Body of pancreas (tissue), 4 donors: ENCODE measurements at regions not wholly inside any gene's neighbourhood (a gene's known extent, or its start where the extent isn't known, plus 50 kb on each side); places are given as distances from the start of the nearest gene placed in this dataset.

Experiments used
- ATAC-seq: fragments of 150-250 bp; one replicate; pipeline ENCODE4 v1.9.1; 2016
- DNase-seq, 4 donors: peaks; one replicate each; pipeline ENCODE4 v3.0.0-alpha.2; 2019
- H3K27ac ChIP-seq, 4 donors: fragments of 200-600 bp; sonication (generic); 1 replicate in 3 of 4; 2 replicates in 1 of 4; pipeline versions ENCODE4 v1.5.1 to v1.6.1; 2016 to 2019; ENCODE audit warnings: mild to moderate bottlenecking in 1 of 4, mixed read lengths in 1 of 4, moderate library complexity in 1 of 4
- H3K27me3 ChIP-seq, 2 donors: fragments of 200-600 bp; sonication (generic); one replicate each; pipeline ENCODE4 v1.6.0; 2016; ENCODE audit warnings: mild to moderate bottlenecking in 1 of 2
- H3K36me3 ChIP-seq, 2 donors: fragments of 200-600 bp; sonication (generic); replicated peaks in 1 of 2; 2 replicates each; pipeline ENCODE4 v1.5.1; 2016; ENCODE audit warnings: low read depth in 2 of 2; ENCODE audit not compliant: insufficient read depth in 1 of 2
- H3K4me1 ChIP-seq: fragments of 200-600 bp; sonication (generic); one replicate; pipeline ENCODE4 v1.6.0; 2016
- H3K4me3 ChIP-seq, 2 donors: fragments of 200-600 bp; sonication (generic); 1 replicate in 1 of 2; 2 replicates in 1 of 2; pipeline ENCODE4 v1.5.1; 2016 to 2019
- H3K9me3 ChIP-seq, 3 donors: fragments of 200-600 bp; sonication (generic); 1 replicate in 2 of 3; 2 replicates in 1 of 3; pipeline ENCODE4 v1.5.1; 2016
- POLR2A ChIP-seq, 3 donors: fragments of 450-650 bp; IDR thresholded peaks; one replicate each; pipeline ENCODE4 v1.6.1; 2016; ENCODE audit warnings: antibody characterized with exemption in 3 of 3, mild to moderate bottlenecking in 2 of 3
- WGBS, 2 donors: methylation state at CpG; one replicate each; pipeline ENCODE4 v1.1.5; 2017; 5-methylcytosine and 5-hydroxymethylcytosine counted together
- intact Hi-C: fragments of 100-400 bp; cut with DNase I; formaldehyde crosslinking; loops from one replicate; pipeline ENCODE4 v1.15.1; 2023
- TF ChIP-seq, protein P1 (sequence below), 7 experiments: fragments of 450-650 bp in 4 of 7; fragments of 200-600 bp in 3 of 7; sonication (generic) in 3 of 7; IDR thresholded peaks; one replicate each; pipeline ENCODE4 v1.5.1; 2016 to 2019; ENCODE audit warnings: antibody characterized with exemption in 7 of 7

DNA sequence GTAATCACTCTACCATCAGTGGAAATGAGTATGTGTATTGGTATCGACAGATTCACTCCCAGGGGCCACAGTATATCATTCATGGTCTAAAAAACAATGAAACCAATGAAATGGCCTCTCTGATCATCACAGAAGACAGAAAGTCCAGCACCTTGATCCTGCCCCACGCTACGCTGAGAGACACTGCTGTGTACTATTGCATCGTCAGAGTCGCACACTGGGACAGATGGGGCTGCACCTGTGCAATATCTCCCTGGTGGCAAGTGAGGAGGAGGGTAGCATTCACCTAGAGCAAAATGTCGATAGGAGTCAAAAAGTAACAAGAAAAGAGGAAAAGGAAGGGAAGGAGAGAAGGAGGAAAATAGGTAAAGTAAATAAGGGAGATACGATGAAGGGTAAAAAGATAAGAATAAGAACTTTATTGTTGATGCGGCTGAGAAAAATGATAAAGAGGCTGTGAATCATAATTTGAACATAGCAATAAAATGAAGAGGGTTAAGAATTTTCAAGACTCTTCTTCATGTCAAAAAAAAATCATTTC is 450.5 kb upstream of the OR4E1 start:
- DNase-seq (no peak), ATAC-seq (no peak)
- Histone ChIP-seq H3K4me3 (no peak overlapping the region), H3K27me3 (no peaks in the 10 kb centered on the region), H3K4me1 (no peaks in the 10 kb centered on the region), H3K36me3 (no peaks in the 10 kb centered on the region), H3K27ac (no peak overlapping the region), H3K9me3 (no peaks in the 10 kb centered on the region)
- WGBS, 2 donors, result 69 to 78% methylated on average over 8 of the region's 8 CpGs
- TF ChIP-seq, protein P1, sequence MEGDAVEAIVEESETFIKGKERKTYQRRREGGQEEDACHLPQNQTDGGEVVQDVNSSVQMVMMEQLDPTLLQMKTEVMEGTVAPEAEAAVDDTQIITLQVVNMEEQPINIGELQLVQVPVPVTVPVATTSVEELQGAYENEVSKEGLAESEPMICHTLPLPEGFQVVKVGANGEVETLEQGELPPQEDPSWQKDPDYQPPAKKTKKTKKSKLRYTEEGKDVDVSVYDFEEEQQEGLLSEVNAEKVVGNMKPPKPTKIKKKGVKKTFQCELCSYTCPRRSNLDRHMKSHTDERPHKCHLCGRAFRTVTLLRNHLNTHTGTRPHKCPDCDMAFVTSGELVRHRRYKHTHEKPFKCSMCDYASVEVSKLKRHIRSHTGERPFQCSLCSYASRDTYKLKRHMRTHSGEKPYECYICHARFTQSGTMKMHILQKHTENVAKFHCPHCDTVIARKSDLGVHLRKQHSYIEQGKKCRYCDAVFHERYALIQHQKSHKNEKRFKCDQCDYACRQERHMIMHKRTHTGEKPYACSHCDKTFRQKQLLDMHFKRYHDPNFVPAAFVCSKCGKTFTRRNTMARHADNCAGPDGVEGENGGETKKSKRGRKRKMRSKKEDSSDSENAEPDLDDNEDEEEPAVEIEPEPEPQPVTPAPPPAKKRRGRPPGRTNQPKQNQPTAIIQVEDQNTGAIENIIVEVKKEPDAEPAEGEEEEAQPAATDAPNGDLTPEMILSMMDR (IDR thresholded peaks at IDR 0.05), result no peak
- no peak for TF ChIP-seq POLR2A (IDR thresholded peaks at IDR 0.05)
- intact Hi-C loops, result no loop called here

DNA sequence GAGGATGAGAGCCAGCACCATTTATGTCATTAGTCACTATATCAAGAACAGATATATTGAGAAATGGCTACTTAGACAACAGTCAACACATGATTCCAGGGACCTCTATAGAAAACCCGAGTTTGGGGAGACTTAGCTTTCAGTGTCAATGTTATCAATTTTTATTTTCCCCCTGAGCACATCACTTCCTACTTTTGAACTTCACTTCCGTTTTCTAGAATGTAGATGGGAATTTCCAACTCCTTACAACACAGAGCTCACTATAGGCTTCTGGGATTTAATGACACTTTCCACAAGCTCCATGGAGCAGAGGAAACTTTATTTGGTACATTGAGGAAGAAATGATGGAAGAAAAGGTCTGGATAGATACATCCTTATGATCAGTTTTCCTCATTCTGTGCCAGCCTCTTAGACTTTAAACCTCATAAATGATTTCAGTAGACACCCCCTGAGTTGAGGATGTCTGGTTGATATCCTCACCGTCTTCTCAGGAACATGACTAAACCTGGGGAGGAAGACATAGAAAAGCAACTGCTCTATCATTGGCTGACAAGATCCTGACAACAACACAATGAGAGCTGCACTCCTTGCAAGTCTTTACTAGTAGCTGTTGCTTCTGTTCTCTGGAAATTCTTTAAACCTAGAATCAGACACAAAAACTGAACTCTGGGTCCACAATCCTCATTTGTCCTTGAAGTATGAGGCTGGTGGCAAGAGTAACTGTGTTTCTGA is 449.4 kb upstream of the OR4E1 start:
- H3K27me3 ChIP-seq, result no peaks in the 10 kb centered on the region
- DNase-seq, result no peak
- no peak overlapping the region for H3K4me3 ChIP-seq
- intact Hi-C loops, result no loop called here
- no peak for TF ChIP-seq POLR2A (IDR thresholded peaks at IDR 0.05)
- TF ChIP-seq, protein P1 (IDR thresholded peaks at IDR 0.05), result no peak
- 47 to 54% methylated on average over 3 of the region's 3 CpGs for WGBS, 2 donors
- H3K9me3 ChIP-seq, result no peaks in the 10 kb centered on the region
- no peaks in the 10 kb centered on the region for H3K36me3 ChIP-seq
- no peak for ATAC-seq
- H3K27ac ChIP-seq, result no peak overlapping the region
- no peaks in the 10 kb centered on the region for H3K4me1 ChIP-seq

DNA sequence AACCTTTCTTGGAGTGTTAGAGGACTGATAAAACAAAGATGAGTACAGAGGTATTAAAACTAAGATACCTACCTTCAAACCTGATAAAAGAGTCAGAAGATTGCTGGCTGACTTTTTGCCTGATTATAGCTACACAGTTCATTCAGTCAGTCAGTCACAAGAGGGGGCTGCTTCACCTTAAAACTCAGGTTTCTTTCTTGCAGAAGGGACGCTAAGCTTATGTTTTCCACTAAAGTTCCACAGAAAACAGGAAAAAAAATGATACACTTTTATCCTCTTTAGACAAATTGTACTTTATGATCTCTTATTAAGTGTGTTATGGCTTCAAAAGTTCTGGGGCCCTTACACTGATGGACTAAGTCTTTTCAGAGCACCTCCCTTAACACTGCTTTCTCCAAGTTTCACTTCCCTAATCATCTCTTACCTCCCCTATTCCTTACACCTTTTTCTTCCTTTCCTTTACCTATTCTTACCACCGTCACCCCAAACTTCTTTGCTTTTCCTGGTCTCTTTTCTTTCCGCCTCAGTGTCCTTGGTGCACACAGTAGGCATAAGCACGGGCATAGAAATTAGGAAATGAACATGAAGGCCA is 448.7 kb upstream of the OR4E1 start:
- no peaks in the 10 kb centered on the region for H3K27me3 ChIP-seq
- intact Hi-C loops, result no loop called here
- no peaks in the 10 kb centered on the region for H3K4me1 ChIP-seq
- ATAC-seq (no peak), DNase-seq (no peak)
- H3K4me3 ChIP-seq, result no peak overlapping the region
- WGBS, 2 donors, result 48 to 54% methylated on average over 4 of the region's 4 CpGs
- no peak for TF ChIP-seq POLR2A (IDR thresholded peaks at IDR 0.05)
- TF ChIP-seq, protein P1 (IDR thresholded peaks at IDR 0.05), result no peak
- H3K9me3 ChIP-seq, result no peaks in the 10 kb centered on the region
- no peak overlapping the region for H3K27ac ChIP-seq
- H3K36me3 ChIP-seq, result no peaks in the 10 kb centered on the region

DNA sequence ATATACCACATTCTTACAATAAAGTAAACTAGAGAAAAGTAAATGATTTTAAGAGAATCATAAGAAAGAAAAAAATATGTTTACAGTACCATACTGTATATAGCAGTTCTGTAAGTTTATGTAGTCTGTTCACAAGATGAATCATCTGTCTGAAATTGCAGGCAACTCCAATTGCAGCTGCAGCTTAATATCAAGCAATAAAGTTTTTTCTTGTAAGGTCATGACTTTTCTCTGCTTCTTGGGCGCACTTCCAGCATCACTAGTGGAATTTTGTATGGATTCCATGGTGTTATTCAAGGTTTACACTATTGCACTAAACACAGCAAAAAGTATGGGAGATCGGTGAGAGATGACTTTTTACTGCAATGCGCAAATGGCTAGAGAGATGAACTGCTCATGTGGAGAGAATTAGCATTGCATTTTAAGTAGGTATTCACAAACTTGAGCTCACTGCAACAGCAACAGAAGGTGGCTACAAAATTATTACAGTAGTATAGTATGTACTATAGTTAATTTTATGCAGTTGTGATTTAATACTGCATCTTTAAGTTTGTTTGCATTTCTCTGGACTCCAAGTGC is 445.4 kb upstream of the OR4E1 start:
- Histone ChIP-seq H3K36me3 (no peaks in the 10 kb centered on the region), H3K27me3 (no peaks in the 10 kb centered on the region), H3K27ac (no peak overlapping the region), H3K4me1 (no peaks in the 10 kb centered on the region), H3K4me3 (no peak overlapping the region), H3K9me3 (no peaks in the 10 kb centered on the region)
- intact Hi-C loops, result no loop called here
- 68 to 86% methylated on average over 3 of the region's 3 CpGs for WGBS, 2 donors
- no peak for ATAC-seq
- no peak for DNase-seq
- no peak for TF ChIP-seq POLR2A (IDR thresholded peaks at IDR 0.05)
- TF ChIP-seq, protein P1 (IDR thresholded peaks at IDR 0.05), result no peak
